Islet of Langerhans (tissue), 1 donor: ENCODE measurements at regions not wholly inside any gene's neighbourhood (a gene's known extent, or its start where the extent isn't known, plus 50 kb on each side); places are given as distances from the start of the nearest gene placed in this dataset.
"Not testable (repeated sequence)": the region's sequence is repeated elsewhere in the genome, so short reads cannot be mapped to it uniquely, and the experiment has no call there.

Experiments used
- FAIRE-seq: peaks from one replicate; lab custom pipeline; 2011; peaks lifted over from hg19 to GRCh38; lab: Jason Lieb, UNC

- FAIRE-seq = not testable (repeated sequence)
Observed at GRCh38 chr2:87263868-87264518, 242.3 kb upstream of the PLGLB1 start.

- not testable (repeated sequence) for FAIRE-seq
Observed at GRCh38 chr2:87275192-87275591, 253.5 kb upstream of the PLGLB1 start.

GRCh38 chr2:87275974-87276629, 254.5 kb upstream of the PLGLB1 start:
- FAIRE-seq = not testable (repeated sequence)

GRCh38 chr2:87276673-87277072, 255.0 kb upstream of the PLGLB1 start:
- not testable (repeated sequence) for FAIRE-seq

- not testable (repeated sequence) for FAIRE-seq
Observed at GRCh38 chr2:87277734-87278133, 256.1 kb upstream of the PLGLB1 start.

- FAIRE-seq = not testable (repeated sequence)
Observed at GRCh38 chr2:87280596-87281355, 259.1 kb upstream of the PLGLB1 start.

GRCh38 chr2:87283735-87284470, 262.3 kb upstream of the PLGLB1 start:
- FAIRE-seq = not testable (repeated sequence)

GRCh38 chr2:87284471-87284772, 262.8 kb upstream of the PLGLB1 start:
- FAIRE-seq = not testable (repeated sequence)

GRCh38 chr2:87285139-87285538, 263.5 kb upstream of the PLGLB1 start:
- FAIRE-seq = not testable (repeated sequence)

- not testable (repeated sequence) for FAIRE-seq
Observed at GRCh38 chr2:87290566-87291307, 269.1 kb upstream of the PLGLB1 start.

GRCh38 chr2:87291400-87292200, 270.0 kb upstream of the PLGLB1 start:
- FAIRE-seq = not testable (repeated sequence)

GRCh38 chr2:87293931-87294594, 272.4 kb upstream of the PLGLB1 start:
- not testable (repeated sequence) for FAIRE-seq

- FAIRE-seq = not testable (repeated sequence)
Observed at GRCh38 chr2:87295135-87295534, 273.5 kb upstream of the PLGLB1 start.

- FAIRE-seq = not testable (repeated sequence)
Observed at GRCh38 chr2:87301349-87301748, 279.7 kb upstream of the PLGLB1 start.

GRCh38 chr2:87301871-87302270, 280.2 kb upstream of the PLGLB1 start:
- not testable (repeated sequence) for FAIRE-seq

GRCh38 chr2:87308621-87309020, 287.0 kb upstream of the PLGLB1 start:
- FAIRE-seq = not testable (repeated sequence)

GRCh38 chr2:87309785-87310184, 288.1 kb upstream of the PLGLB1 start:
- not testable (repeated sequence) for FAIRE-seq

GRCh38 chr2:87311896-87312441, 290.3 kb upstream of the PLGLB1 start:
- not testable (repeated sequence) for FAIRE-seq

- not testable (repeated sequence) for FAIRE-seq
Observed at GRCh38 chr2:87314622-87315021, 293.0 kb upstream of the PLGLB1 start.
